OCI-LY7 (cell line): ENCODE measurements at regions not wholly inside any gene's neighbourhood (a gene's known extent, or its start where the extent isn't known, plus 50 kb on each side); places are given as distances from the start of the nearest gene placed in this dataset.
A peak's percentile ranks its signal among the peaks of the same experiment; 100 is the strongest.

ENCODE experiments used
- BruUV-seq: library from RNA; stranded (reverse); fragments of 400-500 nt; replicated peaks from 2 replicates; lab custom pipeline; 2021; lab: Mats Ljungman, UMichigan
- CTCF ChIA-PET: fragments of 300-600 bp; sonication (Branson Sonifier 250); formaldehyde crosslinking; loops from one replicate; lab custom pipeline; 2022; ENCODE audit warnings: antibody characterized with exemption; ENCODE audit not compliant: unreplicated experiment; lab: Charles Lee
- POLR2A ChIA-PET: fragments of 300-600 bp; sonication (Branson Sonifier 250); formaldehyde crosslinking; loops from one replicate; lab custom pipeline; 2022; ENCODE audit warnings: antibody characterized with exemption; lab: Charles Lee
- DNase-seq: peaks from one replicate; pipeline ENCODE4 v3.0.0-alpha.2; 2015; ENCODE audit warnings: low spot score
- H2AFZ ChIP-seq: fragments of 200-600 bp; sonication (generic), shearing (Covaris generic); 2 replicates; pipeline ENCODE4 v1.6.1; 2014; ENCODE audit warnings: mild to moderate bottlenecking, antibody characterized with exemption, low read length, moderate library complexity
- H3K27ac ChIP-seq: fragments of 200-600 bp; sonication (generic); 2 replicates; pipeline ENCODE4 v1.5.1; 2014; ENCODE audit warnings: mixed run types, low read depth, mild to moderate bottlenecking, moderate library complexity, low read length, inconsistent platforms; ENCODE audit not compliant: poor library complexity, severe bottlenecking
- H3K36me3 ChIP-seq: fragments of 200-600 bp; sonication (generic); 2 replicates; pipeline ENCODE4 v1.6.1; 2014; ENCODE audit warnings: mild to moderate bottlenecking, antibody characterized with exemption, low read length, moderate library complexity, mixed read lengths; ENCODE audit not compliant: insufficient read depth
- H3K4me1 ChIP-seq: fragments of 200-600 bp; sonication (generic); 2 replicates; pipeline ENCODE4 v1.5.1; 2014; ENCODE audit warnings: mild to moderate bottlenecking, low read length; ENCODE audit not compliant: insufficient read depth, poor library complexity, severe bottlenecking
- H3K4me2 ChIP-seq: fragments of 200-600 bp; sonication (generic); 2 replicates; pipeline ENCODE4 v1.6.1; 2014; ENCODE audit warnings: mild to moderate bottlenecking, low read length
- H3K4me3 ChIP-seq: fragments of 200-600 bp; sonication (generic); 2 replicates; pipeline ENCODE4 v1.5.1; 2014; ENCODE audit warnings: mild to moderate bottlenecking, low read depth, low read length; ENCODE audit not compliant: poor library complexity, severe bottlenecking
- H3K79me2 ChIP-seq: fragments of 200-600 bp; sonication (generic); 2 replicates; pipeline ENCODE4 v1.6.1; 2016; ENCODE audit warnings: low read depth, mild to moderate bottlenecking, low read length, moderate library complexity, mixed read lengths; ENCODE audit not compliant: insufficient read depth
- H3K9me2 ChIP-seq: fragments of 200-600 bp; sonication (generic); 2 replicates; pipeline ENCODE4 v1.6.1; 2016; ENCODE audit warnings: mild to moderate bottlenecking, low read length, mixed read lengths; ENCODE audit not compliant: insufficient read depth
- H3K9me3 ChIP-seq: fragments of 200-600 bp; sonication (generic); 2 replicates; pipeline ENCODE4 v1.6.1; 2014; ENCODE audit warnings: mild to moderate bottlenecking, mixed run types, low read length, mixed read lengths
- H4K20me1 ChIP-seq: fragments of 200-600 bp; sonication (generic); 2 replicates; pipeline ENCODE4 v1.6.1; 2014; ENCODE audit warnings: mild to moderate bottlenecking, antibody characterized with exemption, low read length, moderate library complexity, mixed read lengths; ENCODE audit not compliant: insufficient read depth
- EZH2phosphoT487 ChIP-seq: fragments of 200-600 bp; sonication (generic); IDR thresholded peaks from 2 replicates; pipeline ENCODE4 v1.6.1; 2018; ENCODE audit warnings: low read depth, borderline replicate concordance, mild to moderate bottlenecking, mixed run types, antibody characterized with exemption, low read length, moderate library complexity, mixed read lengths
- intact Hi-C: fragments of 100-400 bp; cut with micrococcal nuclease; formaldehyde crosslinking; loops from one replicate; pipeline ENCODE4 v1.10.0; 2022; ENCODE audit not compliant: unreplicated experiment
- TF ChIP-seq, protein P1 (sequence below): fragments of 200-600 bp; sonication (generic); conservative IDR thresholded peaks from 2 replicates; pipeline ENCODE4 v1.5.1; 2014; ENCODE audit warnings: mild to moderate bottlenecking, antibody characterized with exemption, low read length, moderate library complexity, mixed read lengths

DNA sequence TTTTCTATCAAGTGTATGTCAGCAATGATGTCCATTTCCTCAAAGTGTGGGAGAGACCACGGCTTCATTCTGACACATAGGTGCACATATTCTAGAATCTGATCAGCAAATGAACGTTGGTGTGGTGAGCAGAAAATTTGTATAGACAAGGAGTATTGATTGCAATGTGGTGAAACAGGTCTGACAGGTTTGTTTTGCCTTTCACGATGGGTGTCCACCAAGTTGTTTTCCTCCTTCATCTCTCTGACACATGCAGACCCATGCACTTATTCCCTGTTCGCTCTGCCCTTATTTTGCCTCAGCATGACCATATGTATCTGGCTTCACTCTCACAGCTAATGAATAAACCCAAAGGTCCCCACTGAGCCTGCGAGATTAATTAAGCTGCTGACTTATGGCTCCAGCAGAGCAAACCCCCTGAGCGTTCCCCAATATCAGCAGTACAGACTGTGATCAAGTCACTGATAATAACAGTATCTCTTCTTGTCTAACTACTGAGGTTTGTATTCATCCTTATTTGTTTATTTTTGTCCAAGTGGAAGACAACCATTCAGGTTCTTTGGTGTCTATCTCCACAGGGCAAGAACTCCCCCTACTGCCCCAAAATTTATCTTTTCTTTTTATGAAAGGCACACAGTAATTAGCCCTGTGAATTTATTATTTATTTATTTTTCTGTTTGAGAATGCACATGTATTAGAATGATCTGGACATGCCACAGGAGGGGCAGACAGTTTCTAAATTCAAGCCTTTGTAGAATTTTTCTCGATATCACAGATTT, 178.3 kb upstream of the HSFY2 start:
- ChIA-PET CTCF (no interaction called here), POLR2A (no interaction called here)

DNA sequence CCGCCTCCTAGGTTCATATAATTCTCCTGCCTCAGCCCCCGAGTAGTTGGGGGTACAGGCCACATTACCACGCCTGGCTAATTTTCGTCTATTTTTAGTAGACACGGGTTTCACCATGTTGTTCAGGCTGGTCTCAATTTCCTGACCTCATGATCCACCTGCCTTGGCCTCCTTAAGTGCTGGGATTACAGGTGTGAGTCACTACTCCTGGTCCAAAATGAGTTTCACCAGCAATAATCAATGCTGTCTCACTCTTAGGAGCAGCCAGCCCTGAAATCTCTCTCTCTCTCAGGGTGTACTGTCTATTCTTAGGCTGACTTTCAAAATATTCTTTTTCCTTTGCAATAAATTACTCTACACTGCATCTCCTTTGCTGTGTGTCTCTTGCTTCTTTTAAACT, 177.5 kb upstream of the HSFY2 start:
- POLR2A ChIA-PET: no interaction called here
- Histone ChIP-seq H3K27ac (no peak overlapping the region), H3K4me1 (no peaks in the 10 kb centered on the region), H3K4me3 (no peak overlapping the region), H3K36me3 (no peaks in the 10 kb centered on the region), H4K20me1 (no peaks in the 10 kb centered on the region), H3K79me2 (no peaks in the 10 kb centered on the region), H3K9me2 (no peaks in the 10 kb centered on the region), H3K9me3 (no peaks in the 10 kb centered on the region), H2AFZ (no peak overlapping the region), H3K4me2 (no peak overlapping the region)
- no peak for DNase-seq
- TF ChIP-seq, protein P1, sequence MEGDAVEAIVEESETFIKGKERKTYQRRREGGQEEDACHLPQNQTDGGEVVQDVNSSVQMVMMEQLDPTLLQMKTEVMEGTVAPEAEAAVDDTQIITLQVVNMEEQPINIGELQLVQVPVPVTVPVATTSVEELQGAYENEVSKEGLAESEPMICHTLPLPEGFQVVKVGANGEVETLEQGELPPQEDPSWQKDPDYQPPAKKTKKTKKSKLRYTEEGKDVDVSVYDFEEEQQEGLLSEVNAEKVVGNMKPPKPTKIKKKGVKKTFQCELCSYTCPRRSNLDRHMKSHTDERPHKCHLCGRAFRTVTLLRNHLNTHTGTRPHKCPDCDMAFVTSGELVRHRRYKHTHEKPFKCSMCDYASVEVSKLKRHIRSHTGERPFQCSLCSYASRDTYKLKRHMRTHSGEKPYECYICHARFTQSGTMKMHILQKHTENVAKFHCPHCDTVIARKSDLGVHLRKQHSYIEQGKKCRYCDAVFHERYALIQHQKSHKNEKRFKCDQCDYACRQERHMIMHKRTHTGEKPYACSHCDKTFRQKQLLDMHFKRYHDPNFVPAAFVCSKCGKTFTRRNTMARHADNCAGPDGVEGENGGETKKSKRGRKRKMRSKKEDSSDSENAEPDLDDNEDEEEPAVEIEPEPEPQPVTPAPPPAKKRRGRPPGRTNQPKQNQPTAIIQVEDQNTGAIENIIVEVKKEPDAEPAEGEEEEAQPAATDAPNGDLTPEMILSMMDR: no peak
- no peak for TF ChIP-seq EZH2phosphoT487
- BruUV-seq: no TSS peak
- CTCF ChIA-PET: no interaction called here
- intact Hi-C loops: no loop called here

More for the DNA sequence above, 178.3 kb upstream of the HSFY2 start:
- no peak overlapping the region for H3K4me3 ChIP-seq
- no peak overlapping the region for H2AFZ ChIP-seq
- H3K4me1 ChIP-seq: no peaks in the 10 kb centered on the region
- DNase-seq: no peak
- H3K9me2 ChIP-seq: no peaks in the 10 kb centered on the region
- intact Hi-C loops: no loop called here
- TF ChIP-seq, protein P1: 0 out of 2 replicates have a peak, but pooled peaks have one; percentile 23
- no peak for TF ChIP-seq EZH2phosphoT487
- H4K20me1 ChIP-seq: no peaks in the 10 kb centered on the region
- no TSS peak for BruUV-seq
- H3K27ac ChIP-seq: no peak overlapping the region
- H3K4me2 ChIP-seq: no peak overlapping the region
- no peaks in the 10 kb centered on the region for H3K36me3 ChIP-seq
- no peaks in the 10 kb centered on the region for H3K79me2 ChIP-seq
- H3K9me3 ChIP-seq: no peaks in the 10 kb centered on the region

DNA sequence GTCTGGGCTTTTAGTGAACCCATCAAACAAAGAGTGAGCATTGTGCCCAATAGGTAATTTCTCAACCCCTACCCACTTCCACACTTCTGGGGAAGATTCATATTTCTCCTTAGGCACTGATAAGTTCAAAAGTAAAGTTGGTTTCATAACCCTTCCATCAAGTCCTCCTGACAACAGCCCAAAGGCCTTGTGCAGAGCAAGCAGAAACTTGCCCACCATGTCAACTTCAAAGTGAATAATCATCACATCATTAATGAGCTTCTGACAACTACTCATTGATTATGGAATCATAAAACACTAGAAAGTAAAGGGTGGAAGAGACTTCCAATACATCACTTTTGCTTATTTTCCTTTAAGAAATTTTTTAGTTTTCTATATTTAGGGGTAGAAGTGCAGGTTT, 163.3 kb upstream of the HSFY2 start:
- intact Hi-C loops: no loop called here
- POLR2A ChIA-PET: no interaction called here
- CTCF ChIA-PET: no interaction called here

More for the DNA sequence above, 163.3 kb upstream of the HSFY2 start:
- Histone ChIP-seq H4K20me1 (no peaks in the 10 kb centered on the region), H3K4me2 (no peak overlapping the region), H3K4me3 (no peak overlapping the region), H3K79me2 (no peaks in the 10 kb centered on the region), H3K9me2 (no peaks in the 10 kb centered on the region), H3K36me3 (no peaks in the 10 kb centered on the region), H2AFZ (no peak overlapping the region), H3K9me3 (no peaks in the 10 kb centered on the region), H3K4me1 (no peaks in the 10 kb centered on the region), H3K27ac (no peak overlapping the region)
- no peak for DNase-seq
- no TSS peak for BruUV-seq
- no peak for TF ChIP-seq EZH2phosphoT487
- TF ChIP-seq, protein P1: no peak
